OCI-LY1 (cell line): ENCODE measurements at regions not wholly inside any gene's neighbourhood (a gene's known extent, or its start where the extent isn't known, plus 50 kb on each side); places are given as distances from the start of the nearest gene placed in this dataset.

Source experiments
- H2AFZ ChIP-seq: fragments of 200-600 bp; sonication (generic), shearing (Covaris generic); 2 replicates; pipeline ENCODE4 v1.6.0; 2014; ENCODE audit warnings: antibody characterized with exemption, mild to moderate bottlenecking, low read length
- H3F3A ChIP-seq: fragments of 200-600 bp; sonication (generic), shearing (Covaris generic); 2 replicates; pipeline ENCODE4 v1.6.0; 2014; ENCODE audit warnings: mild to moderate bottlenecking, antibody characterized with exemption, low read length, moderate library complexity; ENCODE audit not compliant: insufficient read depth
- H3K27ac ChIP-seq: fragments of 200-600 bp; sonication (generic); 2 replicates; pipeline ENCODE4 v1.5.1; 2014; ENCODE audit warnings: low read length, mixed run types, mild to moderate bottlenecking, low read depth; ENCODE audit not compliant: poor library complexity, severe bottlenecking
- H3K27me3 ChIP-seq: fragments of 200-600 bp; sonication (generic); 2 replicates; pipeline ENCODE4 v1.6.0; 2014; ENCODE audit warnings: antibody characterized with exemption, mild to moderate bottlenecking, low read length, moderate library complexity; ENCODE audit not compliant: insufficient read depth
- H3K36me3 ChIP-seq: fragments of 200-600 bp; sonication (generic); 2 replicates; pipeline ENCODE4 v1.6.1; 2014; ENCODE audit warnings: mild to moderate bottlenecking, antibody characterized with exemption, low read length, moderate library complexity, mixed read lengths; ENCODE audit not compliant: insufficient read depth
- H3K4me1 ChIP-seq: fragments of 200-600 bp; sonication (generic); 2 replicates; pipeline ENCODE4 v1.5.1; 2014; ENCODE audit warnings: mild to moderate bottlenecking, low read length, moderate library complexity; ENCODE audit not compliant: insufficient read depth, severe bottlenecking
- H3K4me2 ChIP-seq: fragments of 200-600 bp; sonication (generic), shearing (Covaris generic); 2 replicates; pipeline ENCODE4 v1.6.1; 2014; ENCODE audit warnings: low read length
- H3K4me3 ChIP-seq: fragments of 200-600 bp; sonication (generic); 2 replicates; pipeline ENCODE4 v1.5.1; 2014; ENCODE audit warnings: low read length, low read depth, mild to moderate bottlenecking, mixed read lengths; ENCODE audit not compliant: poor library complexity, severe bottlenecking
- H3K79me2 ChIP-seq: fragments of 200-600 bp; shearing (Covaris generic); 2 replicates; pipeline ENCODE4 v1.6.1; 2016; ENCODE audit warnings: mixed run types, low read length, mixed read lengths; ENCODE audit not compliant: insufficient read depth
- H3K9ac ChIP-seq: fragments of 200-600 bp; sonication (generic), shearing (Covaris generic); 2 replicates; pipeline ENCODE4 v1.6.1; 2014; ENCODE audit warnings: mild to moderate bottlenecking, low read length, mixed read lengths
- H3K9me2 ChIP-seq: fragments of 200-600 bp; sonication (generic), shearing (Covaris generic); 2 replicates; pipeline ENCODE4 v1.6.1; 2014; ENCODE audit warnings: low read depth, mild to moderate bottlenecking, low read length, mixed read lengths
- H3K9me3 ChIP-seq: fragments of 200-600 bp; shearing (Covaris generic); 2 replicates; pipeline ENCODE4 v1.6.1; 2014; ENCODE audit warnings: low read length, mixed read lengths
- H4K20me1 ChIP-seq: fragments of 200-600 bp; sonication (generic), shearing (Covaris generic); 2 replicates; pipeline ENCODE4 v1.6.0; 2016; ENCODE audit warnings: mild to moderate bottlenecking, low read length; ENCODE audit not compliant: insufficient read depth
- EZH2 ChIP-seq: fragments of 200-600 bp; sonication (generic), shearing (Covaris generic); IDR thresholded peaks from 2 replicates; pipeline ENCODE4 v1.8.0; 2017; ENCODE audit warnings: borderline replicate concordance, mixed run types, mild to moderate bottlenecking, antibody characterized with exemption, low read length, moderate library complexity, mixed read lengths
- TF ChIP-seq, protein P1 (sequence below): fragments of 200-600 bp; sonication (generic), shearing (Covaris generic); IDR thresholded peaks from 2 replicates; pipeline ENCODE4 v1.5.1; 2017; ENCODE audit warnings: mild to moderate bottlenecking, antibody characterized with exemption, low read length, moderate library complexity, mixed read lengths

DNA sequence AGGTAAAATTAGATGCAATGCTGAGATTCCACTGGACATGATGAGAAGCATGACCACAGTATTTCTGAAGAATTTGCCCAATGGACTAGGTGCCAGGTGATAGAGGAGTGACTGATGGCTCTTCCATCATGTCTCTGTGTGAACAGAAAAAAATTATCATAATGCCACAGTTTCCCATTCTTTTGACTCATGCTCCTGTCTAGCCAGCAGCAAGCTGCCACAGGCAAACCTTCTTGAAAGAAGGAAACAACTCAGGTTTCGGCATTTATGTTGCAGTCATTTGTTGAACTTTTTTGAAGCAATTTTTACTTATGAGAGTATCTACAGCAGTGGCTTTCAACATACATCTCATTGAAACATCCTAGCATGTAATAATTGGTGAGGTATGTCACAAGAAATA, 284.8 kb upstream of the CD180 start:
- Histone ChIP-seq H2AFZ (no peak overlapping the region), H3K9me2 (no peaks in the 10 kb centered on the region), H3K9me3 (no peaks in the 10 kb centered on the region), H3K27ac (no peak overlapping the region), H3K4me1 (no peaks in the 10 kb centered on the region), H3F3A (no peaks in the 10 kb centered on the region), H3K4me3 (no peak overlapping the region), H3K36me3 (no peaks in the 10 kb centered on the region), H3K9ac (no peak overlapping the region), H4K20me1 (no peaks in the 10 kb centered on the region), H3K4me2 (no peak overlapping the region), H3K79me2 (no peaks in the 10 kb centered on the region), H3K27me3 (no peaks in the 10 kb centered on the region)
- TF ChIP-seq, protein P1, sequence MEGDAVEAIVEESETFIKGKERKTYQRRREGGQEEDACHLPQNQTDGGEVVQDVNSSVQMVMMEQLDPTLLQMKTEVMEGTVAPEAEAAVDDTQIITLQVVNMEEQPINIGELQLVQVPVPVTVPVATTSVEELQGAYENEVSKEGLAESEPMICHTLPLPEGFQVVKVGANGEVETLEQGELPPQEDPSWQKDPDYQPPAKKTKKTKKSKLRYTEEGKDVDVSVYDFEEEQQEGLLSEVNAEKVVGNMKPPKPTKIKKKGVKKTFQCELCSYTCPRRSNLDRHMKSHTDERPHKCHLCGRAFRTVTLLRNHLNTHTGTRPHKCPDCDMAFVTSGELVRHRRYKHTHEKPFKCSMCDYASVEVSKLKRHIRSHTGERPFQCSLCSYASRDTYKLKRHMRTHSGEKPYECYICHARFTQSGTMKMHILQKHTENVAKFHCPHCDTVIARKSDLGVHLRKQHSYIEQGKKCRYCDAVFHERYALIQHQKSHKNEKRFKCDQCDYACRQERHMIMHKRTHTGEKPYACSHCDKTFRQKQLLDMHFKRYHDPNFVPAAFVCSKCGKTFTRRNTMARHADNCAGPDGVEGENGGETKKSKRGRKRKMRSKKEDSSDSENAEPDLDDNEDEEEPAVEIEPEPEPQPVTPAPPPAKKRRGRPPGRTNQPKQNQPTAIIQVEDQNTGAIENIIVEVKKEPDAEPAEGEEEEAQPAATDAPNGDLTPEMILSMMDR = no peak
- no peak for TF ChIP-seq EZH2

DNA sequence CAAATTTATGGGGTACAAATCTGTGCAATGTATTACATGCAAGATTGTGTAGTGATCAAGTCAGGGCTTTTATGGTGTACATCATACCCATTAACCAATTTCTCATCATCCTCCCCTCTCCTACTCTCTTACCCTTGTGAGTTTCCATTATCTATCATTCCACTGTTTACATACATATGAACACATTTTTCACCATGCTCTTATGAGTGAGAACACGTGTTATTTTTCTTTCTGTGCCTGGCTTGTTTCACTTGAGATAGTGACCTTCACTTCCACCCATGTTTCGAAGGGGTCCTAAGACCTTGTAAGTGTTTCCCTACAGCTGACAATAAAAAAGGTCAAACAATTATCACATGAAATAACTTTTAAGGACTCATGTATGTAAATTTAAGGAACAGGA, 281.7 kb upstream of the CD180 start:
- H3K4me1 ChIP-seq = no peaks in the 10 kb centered on the region
- no peaks in the 10 kb centered on the region for H3K9me2 ChIP-seq
- H3K4me2 ChIP-seq = no peak overlapping the region
- no peaks in the 10 kb centered on the region for H3K79me2 ChIP-seq
- no peaks in the 10 kb centered on the region for H3F3A ChIP-seq
- H3K9me3 ChIP-seq = no peaks in the 10 kb centered on the region
- H3K9ac ChIP-seq = no peak overlapping the region
- H2AFZ ChIP-seq = no peak overlapping the region
- H3K27ac ChIP-seq = no peak overlapping the region
- no peaks in the 10 kb centered on the region for H3K27me3 ChIP-seq
- no peaks in the 10 kb centered on the region for H3K36me3 ChIP-seq
- H3K4me3 ChIP-seq = no peak overlapping the region
- TF ChIP-seq EZH2 = no peak
- no peaks in the 10 kb centered on the region for H4K20me1 ChIP-seq

DNA sequence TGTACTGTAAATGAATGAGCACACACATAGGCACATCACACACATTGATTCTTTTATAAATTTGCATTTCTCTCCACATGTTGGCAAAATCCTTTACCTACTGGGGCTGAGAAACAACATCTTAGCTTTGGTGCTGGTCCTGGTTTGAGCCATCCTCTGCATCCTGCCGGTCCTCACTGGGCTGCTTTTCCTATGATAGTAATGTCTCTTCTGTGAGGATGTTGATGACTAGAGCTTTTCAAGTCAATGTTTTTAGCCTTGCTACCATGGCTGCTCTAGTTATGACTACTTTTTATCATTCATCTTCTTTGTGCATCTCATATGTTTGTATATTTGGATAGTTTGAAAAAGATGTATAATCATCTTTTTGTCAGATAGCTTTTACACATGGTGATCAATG, 280.4 kb upstream of the CD180 start:
- Histone ChIP-seq H3K27ac (no peak overlapping the region), H3K4me1 (no peaks in the 10 kb centered on the region), H3K36me3 (no peaks in the 10 kb centered on the region), H3K27me3 (no peaks in the 10 kb centered on the region), H3K9me2 (no peaks in the 10 kb centered on the region), H2AFZ (no peak overlapping the region), H3K79me2 (no peaks in the 10 kb centered on the region), H4K20me1 (no peaks in the 10 kb centered on the region), H3K4me3 (no peak overlapping the region), H3K9ac (no peak overlapping the region), H3F3A (no peaks in the 10 kb centered on the region), H3K4me2 (no peak overlapping the region), H3K9me3 (no peaks in the 10 kb centered on the region)
- TF ChIP-seq, protein P1 = no peak
- TF ChIP-seq EZH2 = no peak

DNA sequence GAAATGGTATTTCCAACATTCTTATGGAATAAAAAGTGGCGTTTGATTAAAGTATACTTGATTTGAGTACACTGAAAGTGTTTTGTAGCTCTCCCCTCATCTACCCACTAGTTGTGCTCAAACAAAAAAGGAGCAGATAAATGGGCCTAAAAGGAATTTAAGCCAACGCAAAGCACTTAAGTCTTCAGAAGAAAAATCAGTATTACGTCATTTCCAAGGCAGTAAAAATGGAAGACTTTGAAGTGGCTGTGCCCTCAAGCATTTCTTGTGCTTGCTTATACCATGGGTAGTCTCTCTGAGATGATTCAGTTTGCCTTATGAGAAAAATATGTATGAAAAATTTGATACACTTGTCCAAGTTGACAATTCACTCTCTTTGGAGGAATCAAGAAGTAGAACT, 279.9 kb upstream of the CD180 start:
- H3K9ac ChIP-seq = no peak overlapping the region
- H4K20me1 ChIP-seq = no peaks in the 10 kb centered on the region
- H3K4me3 ChIP-seq = no peak overlapping the region

More for the DNA sequence above, 279.9 kb upstream of the CD180 start:
- Histone ChIP-seq H3K9me3 (no peaks in the 10 kb centered on the region), H3K27ac (no peak overlapping the region), H2AFZ (no peak overlapping the region), H3K4me1 (no peaks in the 10 kb centered on the region), H3F3A (no peaks in the 10 kb centered on the region), H3K27me3 (no peaks in the 10 kb centered on the region), H3K36me3 (no peaks in the 10 kb centered on the region), H3K9me2 (no peaks in the 10 kb centered on the region), H3K4me2 (no peak overlapping the region), H3K79me2 (no peaks in the 10 kb centered on the region)
- no peak for TF ChIP-seq EZH2
- TF ChIP-seq, protein P1 = no peak
